Stimulated activated CD4-positive, alpha-beta T cell treated with anti-CD3 and anti-CD28 coated beads, Interleukin-12 subunit alpha, Interleukin-12 subunit beta, amount 100 ng/mL, for 24 hours (primary cell): ENCODE measurements at regions not wholly inside any gene's neighbourhood (a gene's known extent, or its start where the extent isn't known, plus 50 kb on each side); places are given as distances from the start of the nearest gene placed in this dataset.

ENCODE experiments used
- DNase-seq, 2 experiments: peaks; one replicate each; pipeline ENCODE4 v3.0.0-alpha.2; 2020; ENCODE audit warnings: low read depth in 2 of 2

- DNase-seq: no peak
These were observed 411.5 kb upstream of the DDI1 start for GRCh38 chr11:103624708-103625623.

- DNase-seq: no peak
These were observed 410.8 kb upstream of the DDI1 start for GRCh38 chr11:103625624-103625965.

- DNase-seq: no peak
These were observed 408.3 kb upstream of the DDI1 start for GRCh38 chr11:103628121-103628520.

GRCh38 chr11:103631841-103632240 lies 404.6 kb upstream of the DDI1 start:
- DNase-seq: no peak

- DNase-seq: no peak
These were observed 403.2 kb upstream of the DDI1 start for GRCh38 chr11:103633068-103633788.

GRCh38 chr11:103633819-103634590 lies 402.4 kb upstream of the DDI1 start:
- DNase-seq: no peak

- no peak for DNase-seq
These were observed 400.2 kb upstream of the DDI1 start for GRCh38 chr11:103636232-103636631.

- DNase-seq: no peak
These were observed 399.1 kb upstream of the DDI1 start for GRCh38 chr11:103637295-103637694.

- DNase-seq: no peak
These were observed 398.6 kb upstream of the DDI1 start for GRCh38 chr11:103637831-103638230.

GRCh38 chr11:103644676-103645075 lies 391.8 kb upstream of the DDI1 start:
- no peak for DNase-seq

GRCh38 chr11:103648054-103648453 lies 388.4 kb upstream of the DDI1 start:
- no peak for DNase-seq

GRCh38 chr11:103648670-103649400 lies 387.6 kb upstream of the DDI1 start:
- DNase-seq: no peak

GRCh38 chr11:103649401-103649895 lies 387.0 kb upstream of the DDI1 start:
- no peak for DNase-seq

- no peak for DNase-seq
These were observed 386.1 kb upstream of the DDI1 start for GRCh38 chr11:103650330-103650729.

- no peak for DNase-seq
These were observed 385.0 kb upstream of the DDI1 start for GRCh38 chr11:103651341-103651998.

- DNase-seq: no peak
These were observed 384.4 kb upstream of the DDI1 start for GRCh38 chr11:103652013-103652412.

- DNase-seq: no peak
These were observed 380.1 kb upstream of the DDI1 start for GRCh38 chr11:103656382-103656781.

GRCh38 chr11:103659206-103659618 lies 377.2 kb upstream of the DDI1 start:
- no peak for DNase-seq

- DNase-seq: no peak
These were observed 376.7 kb upstream of the DDI1 start for GRCh38 chr11:103659743-103660142.

GRCh38 chr11:103661185-103661584 lies 375.3 kb upstream of the DDI1 start:
- DNase-seq: no peak

- DNase-seq: no peak
These were observed 374.4 kb upstream of the DDI1 start for GRCh38 chr11:103661991-103662390.
